HL-60 (cell line): ENCODE measurements at regions not wholly inside any gene's neighbourhood (a gene's known extent, or its start where the extent isn't known, plus 50 kb on each side); places are given as distances from the start of the nearest gene placed in this dataset.

Experiments used
- DNase-seq, 2 experiments: peaks; one replicate each; pipeline ENCODE4 v3.0.0-alpha.2; 2010 to 2020; ENCODE audit warnings: low read depth in 1 of 2, low spot score in 1 of 2
- H3K27ac ChIP-seq: fragments of 250-450 bp; sonication (Bioruptor Pico); replicated peaks from 2 replicates; pipeline ENCODE4 v1.5.1; 2020; ENCODE audit warnings: mild to moderate bottlenecking, moderate library complexity
- H3K27me3 ChIP-seq: fragments of 250-450 bp; sonication (Bioruptor Pico); 2 replicates; pipeline ENCODE4 v1.5.1; 2021; ENCODE audit warnings: mild to moderate bottlenecking, moderate library complexity; ENCODE audit not compliant: insufficient read depth, poor library complexity, severe bottlenecking
- H3K4me3 ChIP-seq: replicated peaks from 2 replicates; pipeline ENCODE4 v1.5.1; 2011; ENCODE audit warnings: mild to moderate bottlenecking, control low read depth, low read length; ENCODE audit not compliant: insufficient read depth
- GABPA ChIP-seq: IDR thresholded peaks from 2 replicates; pipeline ENCODE4 v1.6.1; 2012; ENCODE audit warnings: low read depth
- POLR2AphosphoS5 ChIP-seq: IDR thresholded peaks from 2 replicates; pipeline ENCODE4 v1.6.1; 2012; ENCODE audit warnings: low read depth
- SPI1 ChIP-seq: IDR thresholded peaks from 2 replicates; pipeline ENCODE4 v1.6.1; 2012; ENCODE audit warnings: low read depth, mild to moderate bottlenecking, borderline replicate concordance
- TF ChIP-seq, protein P1 (sequence below): IDR thresholded peaks from 2 replicates; pipeline ENCODE4 v1.6.1; 2012; ENCODE audit warnings: low read depth; ENCODE audit not compliant: insufficient replicate concordance
- TF ChIP-seq, protein P2 (sequence below): IDR thresholded peaks from one replicate; pipeline ENCODE4 v1.5.1; 2011; ENCODE audit warnings: low read length, control low read depth, inconsistent platforms; ENCODE audit not compliant: insufficient read depth

DNA sequence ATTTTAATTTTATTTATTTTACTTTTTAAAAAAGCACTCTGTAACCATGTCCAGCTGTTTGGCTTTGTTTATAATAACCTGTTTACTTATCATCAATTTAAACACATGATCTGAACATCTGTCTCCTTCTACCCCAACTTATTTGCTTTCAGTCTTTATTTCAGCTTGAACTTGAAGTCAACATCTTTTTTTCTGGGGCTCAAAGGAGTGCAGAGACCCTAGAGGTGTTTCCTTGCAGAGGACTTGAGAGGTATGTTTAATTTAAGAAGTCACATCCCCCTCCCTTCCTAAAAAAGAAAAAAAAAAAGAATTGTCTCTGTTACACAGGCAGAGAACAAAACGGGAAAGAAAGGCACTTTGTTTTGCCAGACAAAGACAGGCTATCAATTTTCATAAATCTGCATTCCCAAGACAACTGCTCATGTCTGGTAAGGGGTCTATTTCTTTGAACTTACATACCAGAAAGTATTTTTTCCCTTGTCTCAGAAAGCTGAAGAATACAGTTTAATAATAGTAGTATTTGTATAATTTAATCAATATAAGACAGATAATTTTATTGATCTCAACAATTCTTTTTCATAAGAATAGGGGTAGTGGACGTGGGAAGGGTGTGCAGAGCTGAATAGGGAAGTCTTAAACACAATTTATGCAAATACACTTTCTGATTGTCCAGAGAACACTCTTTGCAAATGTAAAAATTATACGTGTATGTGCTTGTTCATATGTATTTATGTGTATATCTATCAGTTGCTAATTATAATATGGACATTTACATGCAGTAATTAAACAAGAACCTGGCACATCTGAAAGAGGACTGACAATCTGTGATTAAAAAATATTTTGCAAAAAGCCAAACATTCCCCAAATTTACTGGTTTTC is 109.7 kb upstream of the PDZRN3 start:
- H3K27ac ChIP-seq, result no peak overlapping the region
- TF ChIP-seq, protein P1, sequence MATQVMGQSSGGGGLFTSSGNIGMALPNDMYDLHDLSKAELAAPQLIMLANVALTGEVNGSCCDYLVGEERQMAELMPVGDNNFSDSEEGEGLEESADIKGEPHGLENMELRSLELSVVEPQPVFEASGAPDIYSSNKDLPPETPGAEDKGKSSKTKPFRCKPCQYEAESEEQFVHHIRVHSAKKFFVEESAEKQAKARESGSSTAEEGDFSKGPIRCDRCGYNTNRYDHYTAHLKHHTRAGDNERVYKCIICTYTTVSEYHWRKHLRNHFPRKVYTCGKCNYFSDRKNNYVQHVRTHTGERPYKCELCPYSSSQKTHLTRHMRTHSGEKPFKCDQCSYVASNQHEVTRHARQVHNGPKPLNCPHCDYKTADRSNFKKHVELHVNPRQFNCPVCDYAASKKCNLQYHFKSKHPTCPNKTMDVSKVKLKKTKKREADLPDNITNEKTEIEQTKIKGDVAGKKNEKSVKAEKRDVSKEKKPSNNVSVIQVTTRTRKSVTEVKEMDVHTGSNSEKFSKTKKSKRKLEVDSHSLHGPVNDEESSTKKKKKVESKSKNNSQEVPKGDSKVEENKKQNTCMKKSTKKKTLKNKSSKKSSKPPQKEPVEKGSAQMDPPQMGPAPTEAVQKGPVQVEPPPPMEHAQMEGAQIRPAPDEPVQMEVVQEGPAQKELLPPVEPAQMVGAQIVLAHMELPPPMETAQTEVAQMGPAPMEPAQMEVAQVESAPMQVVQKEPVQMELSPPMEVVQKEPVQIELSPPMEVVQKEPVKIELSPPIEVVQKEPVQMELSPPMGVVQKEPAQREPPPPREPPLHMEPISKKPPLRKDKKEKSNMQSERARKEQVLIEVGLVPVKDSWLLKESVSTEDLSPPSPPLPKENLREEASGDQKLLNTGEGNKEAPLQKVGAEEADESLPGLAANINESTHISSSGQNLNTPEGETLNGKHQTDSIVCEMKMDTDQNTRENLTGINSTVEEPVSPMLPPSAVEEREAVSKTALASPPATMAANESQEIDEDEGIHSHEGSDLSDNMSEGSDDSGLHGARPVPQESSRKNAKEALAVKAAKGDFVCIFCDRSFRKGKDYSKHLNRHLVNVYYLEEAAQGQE, result no peak
- TF ChIP-seq POLR2AphosphoS5, result no peak
- TF ChIP-seq GABPA, result no peak
- TF ChIP-seq, protein P2, sequence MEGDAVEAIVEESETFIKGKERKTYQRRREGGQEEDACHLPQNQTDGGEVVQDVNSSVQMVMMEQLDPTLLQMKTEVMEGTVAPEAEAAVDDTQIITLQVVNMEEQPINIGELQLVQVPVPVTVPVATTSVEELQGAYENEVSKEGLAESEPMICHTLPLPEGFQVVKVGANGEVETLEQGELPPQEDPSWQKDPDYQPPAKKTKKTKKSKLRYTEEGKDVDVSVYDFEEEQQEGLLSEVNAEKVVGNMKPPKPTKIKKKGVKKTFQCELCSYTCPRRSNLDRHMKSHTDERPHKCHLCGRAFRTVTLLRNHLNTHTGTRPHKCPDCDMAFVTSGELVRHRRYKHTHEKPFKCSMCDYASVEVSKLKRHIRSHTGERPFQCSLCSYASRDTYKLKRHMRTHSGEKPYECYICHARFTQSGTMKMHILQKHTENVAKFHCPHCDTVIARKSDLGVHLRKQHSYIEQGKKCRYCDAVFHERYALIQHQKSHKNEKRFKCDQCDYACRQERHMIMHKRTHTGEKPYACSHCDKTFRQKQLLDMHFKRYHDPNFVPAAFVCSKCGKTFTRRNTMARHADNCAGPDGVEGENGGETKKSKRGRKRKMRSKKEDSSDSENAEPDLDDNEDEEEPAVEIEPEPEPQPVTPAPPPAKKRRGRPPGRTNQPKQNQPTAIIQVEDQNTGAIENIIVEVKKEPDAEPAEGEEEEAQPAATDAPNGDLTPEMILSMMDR, result no peak
- TF ChIP-seq SPI1, result no peak

GRCh38 chr3:73733746-73734145 is 109.0 kb upstream of the PDZRN3 start:
- Histone ChIP-seq H3K4me3 (no peak overlapping the region), H3K27ac (no peak overlapping the region), H3K27me3 (no peaks in the 10 kb centered on the region)
- no peak for DNase-seq
- TF ChIP-seq, protein P2, result no peak

More for the DNA sequence above, 109.7 kb upstream of the PDZRN3 start:
- no peak overlapping the region for H3K4me3 ChIP-seq
- H3K27me3 ChIP-seq, result no peaks in the 10 kb centered on the region
- no peak for DNase-seq

DNA sequence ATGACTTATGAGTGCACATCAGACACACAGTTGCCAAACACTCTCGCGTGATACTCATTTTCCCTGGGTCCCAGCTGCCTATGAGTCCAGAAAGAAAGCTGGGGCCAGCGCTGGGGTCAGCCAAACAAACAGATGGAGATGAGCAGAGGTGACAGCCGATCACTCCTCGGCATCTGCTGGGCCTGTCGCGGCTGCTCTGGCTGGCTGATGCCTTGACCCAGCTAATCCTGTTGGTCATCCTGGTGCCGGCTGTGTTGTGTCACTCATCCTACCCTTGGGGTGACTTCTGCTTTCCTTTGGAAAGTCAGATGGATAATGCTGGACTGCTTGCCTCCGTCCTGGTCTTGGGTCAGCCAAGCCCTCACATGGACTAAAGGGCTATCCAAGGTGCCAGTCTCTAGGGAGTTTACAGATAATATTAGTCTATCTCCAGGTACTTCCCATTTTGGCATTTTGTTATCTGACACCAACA is 105.3 kb upstream of the PDZRN3 start:
- H3K27ac ChIP-seq, result no peak overlapping the region
- H3K4me3 ChIP-seq, result no peak overlapping the region
- TF ChIP-seq POLR2AphosphoS5 (no peak), SPI1 (no peak), GABPA (no peak)
- TF ChIP-seq, protein P2, result no peak
- TF ChIP-seq, protein P1, result no peak
- H3K27me3 ChIP-seq, result no peaks in the 10 kb centered on the region
- DNase-seq, result no peak

DNA sequence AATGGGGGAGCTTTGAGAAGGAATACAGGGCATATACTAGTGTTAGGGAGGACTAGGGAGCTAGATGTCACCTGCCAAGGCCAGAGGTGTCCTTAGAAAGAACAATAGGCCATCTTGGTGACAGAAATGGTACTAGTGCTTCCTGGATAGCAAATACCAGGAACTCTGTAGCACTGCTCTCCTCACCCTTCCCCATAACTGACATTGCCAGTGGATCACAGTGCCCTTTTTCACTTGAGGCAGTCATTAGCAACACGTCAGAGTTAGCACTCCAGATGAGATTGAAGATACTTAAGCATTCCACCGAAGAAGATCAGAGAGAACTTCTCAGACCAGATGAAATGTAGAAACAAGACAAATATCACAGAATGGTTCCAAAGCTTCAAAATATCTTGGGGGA is 103.1 kb upstream of the PDZRN3 start:
- no peaks in the 10 kb centered on the region for H3K27me3 ChIP-seq
- no peak for DNase-seq
- no peak overlapping the region for H3K4me3 ChIP-seq
- H3K27ac ChIP-seq, result no peak overlapping the region
- TF ChIP-seq, protein P1, result no peak
- TF ChIP-seq POLR2AphosphoS5 (no peak), SPI1 (no peak), GABPA (no peak)
- TF ChIP-seq, protein P2, result no peak
